ENCODE measurements at regions not wholly inside any gene's neighbourhood (a gene's known extent, or its start where the extent isn't known, plus 50 kb on each side); places are given as distances from the start of the nearest gene placed in this dataset.

GRCh38 chr5:145280806-145281205, 554.3 kb downstream of the PRELID2 start:
- DNase-seq (ENCODE audit: low read depth) = no peak
- no peak overlapping the region for H3K4me3 ChIP-seq (ENCODE audit: low read depth, low read length)
- TF ChIP-seq CTCF (conservative IDR thresholded peaks at IDR 0.05; ENCODE audit: low read depth, low read length) = no peak

- no peak for DNase-seq (ENCODE audit: low read depth)
- no peak overlapping the region for H3K4me3 ChIP-seq (ENCODE audit: low read depth, low read length)
- TF ChIP-seq CTCF (conservative IDR thresholded peaks at IDR 0.05; ENCODE audit: low read depth, low read length) = no peak
Measured at GRCh38 chr5:145280214-145280613, 554.9 kb downstream of the PRELID2 start.

- no peak for DNase-seq (ENCODE audit: low read depth)
- no peak for TF ChIP-seq CTCF (conservative IDR thresholded peaks at IDR 0.05; ENCODE audit: low read depth, low read length)
- no peak overlapping the region for H3K4me3 ChIP-seq (ENCODE audit: low read depth, low read length)
Measured at GRCh38 chr5:145260670-145261069, 574.5 kb downstream of the PRELID2 start.

- DNase-seq (ENCODE audit: low read depth) = no peak
- no peak for TF ChIP-seq CTCF (conservative IDR thresholded peaks at IDR 0.05; ENCODE audit: low read depth, low read length)
- no peak overlapping the region for H3K4me3 ChIP-seq (ENCODE audit: low read depth, low read length)
Measured at GRCh38 chr5:145247745-145248040, 587.4 kb downstream of the PRELID2 start.

- TF ChIP-seq CTCF (conservative IDR thresholded peaks at IDR 0.05; ENCODE audit: low read depth, low read length) = no peak
- DNase-seq (ENCODE audit: low read depth) = no peak
- H3K4me3 ChIP-seq (ENCODE audit: low read depth, low read length) = no peak overlapping the region
Measured at GRCh38 chr5:145246961-145247744, 588.0 kb downstream of the PRELID2 start.

GRCh38 chr5:145246379-145246778, 588.8 kb downstream of the PRELID2 start:
- no peak overlapping the region for H3K4me3 ChIP-seq (ENCODE audit: low read depth, low read length)
- no peak for TF ChIP-seq CTCF (conservative IDR thresholded peaks at IDR 0.05; ENCODE audit: low read depth, low read length)
- DNase-seq (ENCODE audit: low read depth) = no peak

- no peak for DNase-seq (ENCODE audit: low read depth)
- H3K4me3 ChIP-seq (ENCODE audit: low read depth, low read length) = no peak overlapping the region
- TF ChIP-seq CTCF (conservative IDR thresholded peaks at IDR 0.05; ENCODE audit: low read depth, low read length) = no peak
Measured at GRCh38 chr5:145245354-145245753, 589.8 kb downstream of the PRELID2 start.
